AG08396 (cell line): ENCODE measurements at regions not wholly inside any gene's neighbourhood (a gene's known extent, or its start where the extent isn't known, plus 50 kb on each side); places are given as distances from the start of the nearest gene placed in this dataset.

Source experiments
- DNase-seq: peaks from one replicate; pipeline ENCODE4 v3.0.0; 2012; ENCODE audit warnings: low spot score, mixed read lengths

- no peak for DNase-seq
Observed at GRCh38 chr5:145365464-145365863, 469.7 kb downstream of the PRELID2 start.

- peak; percentile 45 for DNase-seq
Observed at GRCh38 chr5:145362266-145362665, 472.9 kb downstream of the PRELID2 start.

DNA sequence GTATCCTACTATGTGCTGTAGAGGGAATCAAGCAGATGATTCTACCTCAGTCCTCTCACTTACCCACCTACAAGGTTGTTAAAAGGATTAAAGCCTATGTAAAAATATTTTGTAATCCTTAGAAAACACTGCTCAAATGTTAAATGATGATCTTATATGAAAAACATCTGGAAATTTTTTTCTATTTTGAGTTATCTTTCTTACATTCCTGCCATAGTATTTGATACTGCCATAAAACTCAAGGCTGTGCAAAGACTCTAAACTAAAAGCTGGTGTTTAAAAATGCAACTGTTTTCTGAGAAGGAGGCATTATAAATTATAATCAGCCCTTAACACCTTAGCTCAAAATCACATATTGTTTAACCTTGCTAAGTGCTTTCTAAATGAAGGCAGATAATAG is 474.2 kb downstream of the PRELID2 start:
- DNase-seq, result no peak

GRCh38 chr5:145350513-145350912 is 484.6 kb downstream of the PRELID2 start:
- DNase-seq, result no peak

- peak; percentile 52 for DNase-seq
Observed at GRCh38 chr5:145347026-145347616, 488.0 kb downstream of the PRELID2 start.

DNA sequence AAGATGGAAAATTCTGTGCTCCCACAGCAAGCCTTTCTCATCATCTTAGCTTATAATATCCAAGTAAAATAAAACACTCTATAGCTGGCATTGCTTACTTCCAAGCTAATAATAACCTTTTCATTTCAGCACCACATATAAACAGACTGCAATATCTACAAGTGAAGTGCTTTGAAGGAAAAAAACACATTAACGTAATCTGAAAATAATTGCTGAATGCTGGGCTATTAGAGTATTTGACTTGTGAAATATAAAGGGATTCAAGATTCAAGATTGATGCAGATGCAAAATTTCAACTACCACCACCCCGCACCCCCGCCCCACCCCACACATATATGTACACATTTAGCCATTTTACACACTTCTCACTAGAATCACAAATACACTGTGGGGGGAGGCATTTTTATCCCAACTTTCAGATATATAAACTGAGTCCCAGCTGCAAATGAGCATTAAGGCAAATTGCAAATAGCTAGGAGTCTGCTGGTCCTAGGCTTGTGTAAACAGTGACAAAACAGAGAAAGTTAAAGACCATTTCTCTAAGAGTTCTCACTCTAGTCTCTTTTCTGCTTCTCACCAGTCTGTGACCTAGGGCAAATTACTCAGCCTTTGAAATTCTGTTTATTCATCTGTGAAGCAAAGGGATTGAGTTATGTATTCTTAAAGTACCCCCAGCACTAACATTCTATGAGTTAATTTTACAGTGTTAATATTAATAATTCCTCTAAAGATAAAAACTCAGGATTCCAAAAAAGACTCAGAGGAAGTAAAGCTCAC is 489.4 kb downstream of the PRELID2 start:
- no peak for DNase-seq

DNA sequence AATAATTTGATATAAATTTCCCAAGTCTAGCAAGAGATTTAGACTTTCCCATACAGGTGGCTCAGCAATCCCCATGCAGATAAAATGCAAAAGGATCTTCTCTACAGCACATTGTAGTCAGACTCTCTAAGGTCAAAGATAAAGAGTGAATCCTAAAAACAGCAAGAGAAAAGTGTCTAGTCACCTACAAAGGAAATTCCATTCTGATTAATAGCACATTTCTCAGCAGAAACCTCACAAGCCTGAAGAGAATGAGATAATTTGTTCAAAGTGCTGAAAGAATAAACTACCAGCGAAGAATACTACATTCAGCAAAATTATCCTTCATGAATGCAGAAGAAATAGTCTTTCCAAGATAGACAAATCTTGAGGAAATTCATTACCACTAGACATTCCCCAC is 493.3 kb downstream of the PRELID2 start:
- no peak for DNase-seq

DNA sequence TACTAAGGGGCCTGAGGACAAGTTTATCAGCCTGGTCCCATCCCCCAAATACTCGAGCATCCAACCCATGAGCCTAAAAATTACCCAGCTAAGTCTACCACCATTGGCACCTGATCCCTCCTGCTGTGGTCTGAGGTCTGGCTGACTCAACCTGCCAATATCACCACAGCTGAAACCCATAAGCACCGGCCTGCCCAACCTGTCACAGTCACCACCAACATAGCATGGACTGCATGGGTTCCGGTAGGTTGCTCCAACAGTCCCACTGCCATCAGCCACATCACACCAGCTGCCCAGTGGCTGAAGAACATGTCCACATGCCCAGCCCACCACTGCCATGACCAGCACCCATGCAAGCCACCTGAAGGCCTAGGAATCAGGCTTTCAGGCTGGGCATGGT is 495.0 kb downstream of the PRELID2 start:
- DNase-seq, result no peak

DNA sequence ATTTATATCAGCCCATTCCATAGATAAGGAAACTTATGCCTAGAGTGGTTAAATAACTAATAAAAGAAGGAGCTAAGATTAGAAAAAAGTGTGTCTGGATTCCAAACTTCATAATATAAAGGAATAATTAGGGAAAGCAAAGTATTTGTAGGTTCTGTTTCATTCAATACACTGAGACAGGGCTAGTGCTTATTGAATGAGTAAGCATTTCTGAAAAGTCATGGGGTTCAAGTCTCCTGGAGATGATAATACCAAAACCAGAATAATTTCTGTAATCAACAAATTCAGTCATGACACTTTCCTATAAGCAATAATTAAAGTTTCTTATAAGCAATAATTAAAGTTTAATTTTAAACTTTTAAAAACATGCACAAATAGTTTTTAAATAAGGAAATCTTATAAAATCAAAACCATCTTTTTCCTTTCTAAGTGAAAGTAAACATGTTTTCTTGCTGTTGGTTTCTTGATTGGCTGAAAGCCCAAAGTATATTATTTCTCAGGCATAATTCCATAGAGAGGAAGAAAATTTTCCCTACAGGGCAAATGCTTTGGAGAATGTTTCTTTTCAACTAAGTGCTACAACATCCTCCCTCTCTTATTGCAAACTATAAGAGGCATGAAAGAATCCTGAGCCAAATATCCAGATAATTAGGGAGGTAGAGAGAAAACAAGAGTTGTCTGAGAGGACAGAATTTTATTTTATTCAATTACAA is 510.2 kb downstream of the PRELID2 start:
- DNase-seq, result no peak

- DNase-seq, result no peak
Observed at GRCh38 chr5:145324101-145324500, 511.0 kb downstream of the PRELID2 start.

DNA sequence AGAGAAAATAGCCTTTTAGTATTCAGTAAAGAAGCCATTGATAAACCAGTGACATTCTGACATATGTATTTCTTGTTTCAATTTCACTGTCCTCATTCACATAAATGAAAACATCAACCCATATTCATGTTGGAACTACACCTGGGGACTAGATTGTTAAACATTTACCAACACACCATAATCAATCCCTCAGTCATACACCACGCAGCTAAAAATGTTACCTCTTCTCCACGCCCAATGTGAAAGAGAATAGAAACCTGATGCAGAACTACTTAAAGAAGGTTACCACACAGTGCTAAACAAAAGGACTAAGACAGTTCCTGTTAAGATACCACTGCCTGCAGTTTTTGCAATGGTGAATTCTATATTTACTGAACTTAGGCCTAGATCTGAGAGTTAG is 518.9 kb downstream of the PRELID2 start:
- no peak for DNase-seq

- DNase-seq, result no peak
Observed at GRCh38 chr5:145307866-145308382, 527.2 kb downstream of the PRELID2 start.

- DNase-seq, result no peak
Observed at GRCh38 chr5:145295236-145295835, 539.8 kb downstream of the PRELID2 start.

- no peak for DNase-seq
Observed at GRCh38 chr5:145294331-145294730, 540.8 kb downstream of the PRELID2 start.

DNA sequence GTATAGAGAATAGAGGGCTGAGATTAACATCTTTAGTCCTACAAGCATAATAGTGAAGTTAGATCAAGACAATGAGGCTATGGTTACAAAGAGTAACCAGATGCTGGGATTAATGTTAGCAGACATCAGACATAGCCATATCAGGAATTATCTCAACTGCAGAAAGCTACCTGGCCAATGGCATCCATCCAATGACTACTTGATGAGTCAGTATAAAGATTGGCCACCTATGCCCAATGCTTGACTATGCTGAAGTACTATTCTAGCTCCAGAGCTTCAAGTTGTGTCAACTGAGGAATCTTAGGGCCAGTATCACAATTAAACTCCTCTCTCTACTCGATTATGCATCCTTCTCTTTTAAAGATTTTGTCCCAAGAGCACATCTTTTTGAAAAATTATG is 541.4 kb downstream of the PRELID2 start:
- no peak for DNase-seq

- no peak for DNase-seq
Observed at GRCh38 chr5:145292278-145292677, 542.9 kb downstream of the PRELID2 start.

DNA sequence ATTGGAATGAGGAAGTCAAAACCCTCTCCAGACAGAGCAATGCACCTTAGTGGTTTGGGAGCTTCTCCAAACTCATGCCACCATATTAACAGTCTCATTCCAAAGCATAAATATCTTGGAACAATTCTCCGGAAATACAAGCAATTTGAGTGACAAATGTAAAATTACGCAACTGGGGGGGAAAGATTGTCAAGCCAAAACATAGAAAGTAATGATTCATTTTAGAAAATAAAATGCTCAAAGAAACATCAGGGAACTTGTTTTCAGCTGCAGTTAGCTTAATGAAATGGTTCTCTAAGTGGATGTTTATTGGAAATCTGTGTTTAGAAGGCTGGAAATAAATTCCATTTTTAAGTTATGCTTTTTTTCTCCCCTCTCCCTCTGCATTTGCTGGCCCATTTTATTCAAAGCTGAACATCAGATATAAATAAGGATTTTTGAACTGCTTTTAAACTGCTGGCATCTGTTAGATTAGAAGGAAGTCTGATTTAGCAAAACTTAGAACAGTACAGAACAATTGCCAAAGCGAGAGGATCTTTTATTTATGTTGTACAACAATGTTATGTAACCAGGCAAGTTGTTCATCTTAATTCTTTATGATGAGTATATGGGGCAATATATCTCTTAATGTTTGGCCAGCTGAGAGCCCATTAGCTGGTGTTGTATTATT is 551.9 kb downstream of the PRELID2 start:
- DNase-seq, result no peak

GRCh38 chr5:145280806-145281205 is 554.3 kb downstream of the PRELID2 start:
- DNase-seq, result no peak

GRCh38 chr5:145280214-145280613 is 554.9 kb downstream of the PRELID2 start:
- DNase-seq, result no peak

DNA sequence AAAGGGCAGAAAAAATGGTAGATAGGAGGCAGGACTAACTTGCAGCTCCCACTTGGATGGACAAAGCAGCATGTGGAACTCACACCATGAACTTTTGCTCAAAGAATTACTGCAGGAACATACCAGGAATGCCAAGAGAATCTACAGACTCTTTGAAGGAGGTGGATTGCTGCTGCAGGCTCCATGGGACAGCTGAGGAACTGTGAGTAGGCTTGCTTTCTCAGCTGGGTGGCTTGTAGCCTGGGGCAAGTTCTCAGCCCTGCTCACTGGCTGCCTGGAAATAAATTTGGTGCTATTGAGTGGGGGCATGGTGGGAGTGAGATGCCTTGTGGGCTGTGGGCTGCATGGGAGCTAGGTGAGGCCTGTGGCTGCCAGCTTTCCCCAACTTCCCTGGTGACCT is 574.5 kb downstream of the PRELID2 start:
- no peak for DNase-seq

DNA sequence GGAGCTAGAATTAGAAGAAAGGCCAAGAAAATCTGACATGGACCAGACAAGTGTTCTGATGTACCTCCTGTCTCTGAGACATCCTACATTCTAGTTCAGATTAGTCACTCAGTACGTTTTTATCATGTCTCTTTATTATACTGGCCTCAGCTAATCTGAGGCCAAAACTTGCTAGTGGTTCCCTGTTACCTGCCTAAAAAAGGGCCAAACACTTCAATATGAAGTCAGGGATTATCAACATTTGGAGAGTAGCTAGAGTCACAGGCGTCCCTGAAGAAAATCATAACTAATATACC is 587.4 kb downstream of the PRELID2 start:
- no peak for DNase-seq
